Ishikawa (cell line): ENCODE measurements at regions not wholly inside any gene's neighbourhood (a gene's known extent, or its start where the extent isn't known, plus 50 kb on each side); places are given as distances from the start of the nearest gene placed in this dataset.

Experiments
- CEBPB ChIP-seq: IDR thresholded peaks from 2 replicates; pipeline ENCODE4 v1.6.1; 2012
- CREB1 ChIP-seq: IDR thresholded peaks from 2 replicates; pipeline ENCODE4 v1.6.1; 2012; ENCODE audit warnings: low read depth
- EGR1 ChIP-seq: IDR thresholded peaks from 2 replicates; pipeline ENCODE4 v1.6.1; 2012
- EP300 ChIP-seq: IDR thresholded peaks from 2 replicates; pipeline ENCODE4 v1.6.1; 2012; ENCODE audit warnings: borderline replicate concordance
- FOXM1 ChIP-seq: IDR thresholded peaks from 2 replicates; pipeline ENCODE4 v1.6.1; 2012; ENCODE audit warnings: low read depth, borderline replicate concordance
- NFIC ChIP-seq: IDR thresholded peaks from 2 replicates; pipeline ENCODE4 v1.6.1; 2012
- RAD21 ChIP-seq: IDR thresholded peaks from 2 replicates; pipeline ENCODE4 v1.6.1; 2012; ENCODE audit warnings: low read depth
- TAF1 ChIP-seq: IDR thresholded peaks from 2 replicates; pipeline ENCODE4 v1.6.1; 2012; ENCODE audit warnings: low read depth, mild to moderate bottlenecking
- TEAD4 ChIP-seq: IDR thresholded peaks from 2 replicates; pipeline ENCODE4 v1.6.1; 2012
- YY1 ChIP-seq: IDR thresholded peaks from 2 replicates; pipeline ENCODE4 v1.6.1; 2012; ENCODE audit warnings: low read depth
- ZBTB7A ChIP-seq: IDR thresholded peaks from 2 replicates; pipeline ENCODE4 v1.6.1; 2012; ENCODE audit warnings: low read depth
- TF ChIP-seq, protein P1 (sequence below): IDR thresholded peaks from 2 replicates; pipeline ENCODE4 v1.6.1; 2012; ENCODE audit warnings: low read depth, mild to moderate bottlenecking
- TF ChIP-seq, protein P2 (sequence below): IDR thresholded peaks from 2 replicates; pipeline ENCODE4 v1.6.1; 2012

DNA sequence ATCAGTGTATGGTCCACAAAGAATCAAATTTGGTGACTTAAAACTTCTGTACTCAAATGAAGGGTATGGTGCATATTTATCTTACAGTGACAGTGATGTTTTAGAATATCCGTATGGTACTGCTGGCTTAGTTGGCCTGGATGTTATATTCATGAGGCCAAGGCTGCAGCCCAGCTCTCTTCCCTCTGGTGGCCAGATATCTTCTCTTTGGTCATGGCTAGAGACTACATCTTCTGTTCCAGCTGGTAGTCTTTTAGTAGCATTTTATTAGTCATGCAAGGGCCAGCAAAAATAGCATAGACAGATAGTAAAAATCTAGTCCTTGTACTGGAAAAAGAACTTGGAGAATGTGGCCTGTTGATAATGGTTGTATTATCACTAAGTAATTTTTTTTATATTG lies 124.0 kb upstream of the ROPN1 start:
- TF ChIP-seq, protein P1, sequence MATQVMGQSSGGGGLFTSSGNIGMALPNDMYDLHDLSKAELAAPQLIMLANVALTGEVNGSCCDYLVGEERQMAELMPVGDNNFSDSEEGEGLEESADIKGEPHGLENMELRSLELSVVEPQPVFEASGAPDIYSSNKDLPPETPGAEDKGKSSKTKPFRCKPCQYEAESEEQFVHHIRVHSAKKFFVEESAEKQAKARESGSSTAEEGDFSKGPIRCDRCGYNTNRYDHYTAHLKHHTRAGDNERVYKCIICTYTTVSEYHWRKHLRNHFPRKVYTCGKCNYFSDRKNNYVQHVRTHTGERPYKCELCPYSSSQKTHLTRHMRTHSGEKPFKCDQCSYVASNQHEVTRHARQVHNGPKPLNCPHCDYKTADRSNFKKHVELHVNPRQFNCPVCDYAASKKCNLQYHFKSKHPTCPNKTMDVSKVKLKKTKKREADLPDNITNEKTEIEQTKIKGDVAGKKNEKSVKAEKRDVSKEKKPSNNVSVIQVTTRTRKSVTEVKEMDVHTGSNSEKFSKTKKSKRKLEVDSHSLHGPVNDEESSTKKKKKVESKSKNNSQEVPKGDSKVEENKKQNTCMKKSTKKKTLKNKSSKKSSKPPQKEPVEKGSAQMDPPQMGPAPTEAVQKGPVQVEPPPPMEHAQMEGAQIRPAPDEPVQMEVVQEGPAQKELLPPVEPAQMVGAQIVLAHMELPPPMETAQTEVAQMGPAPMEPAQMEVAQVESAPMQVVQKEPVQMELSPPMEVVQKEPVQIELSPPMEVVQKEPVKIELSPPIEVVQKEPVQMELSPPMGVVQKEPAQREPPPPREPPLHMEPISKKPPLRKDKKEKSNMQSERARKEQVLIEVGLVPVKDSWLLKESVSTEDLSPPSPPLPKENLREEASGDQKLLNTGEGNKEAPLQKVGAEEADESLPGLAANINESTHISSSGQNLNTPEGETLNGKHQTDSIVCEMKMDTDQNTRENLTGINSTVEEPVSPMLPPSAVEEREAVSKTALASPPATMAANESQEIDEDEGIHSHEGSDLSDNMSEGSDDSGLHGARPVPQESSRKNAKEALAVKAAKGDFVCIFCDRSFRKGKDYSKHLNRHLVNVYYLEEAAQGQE, result no peak
- TF ChIP-seq FOXM1, result no peak
- TF ChIP-seq RAD21, result no peak
- TF ChIP-seq CREB1, result no peak
- TF ChIP-seq, protein P2, sequence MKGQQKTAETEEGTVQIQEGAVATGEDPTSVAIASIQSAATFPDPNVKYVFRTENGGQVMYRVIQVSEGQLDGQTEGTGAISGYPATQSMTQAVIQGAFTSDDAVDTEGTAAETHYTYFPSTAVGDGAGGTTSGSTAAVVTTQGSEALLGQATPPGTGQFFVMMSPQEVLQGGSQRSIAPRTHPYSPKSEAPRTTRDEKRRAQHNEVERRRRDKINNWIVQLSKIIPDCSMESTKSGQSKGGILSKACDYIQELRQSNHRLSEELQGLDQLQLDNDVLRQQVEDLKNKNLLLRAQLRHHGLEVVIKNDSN, result no peak
- no peak for TF ChIP-seq EP300
- TF ChIP-seq ZBTB7A, result no peak
- no peak for TF ChIP-seq TEAD4
- TF ChIP-seq EGR1, result no peak
- TF ChIP-seq TAF1, result no peak
- TF ChIP-seq NFIC, result no peak
- no peak for TF ChIP-seq YY1
- TF ChIP-seq CEBPB, result no peak
